ENCODE measurements at regions not wholly inside any gene's neighbourhood (a gene's known extent, or its start where the extent isn't known, plus 50 kb on each side); places are given as distances from the start of the nearest gene placed in this dataset.

DNA sequence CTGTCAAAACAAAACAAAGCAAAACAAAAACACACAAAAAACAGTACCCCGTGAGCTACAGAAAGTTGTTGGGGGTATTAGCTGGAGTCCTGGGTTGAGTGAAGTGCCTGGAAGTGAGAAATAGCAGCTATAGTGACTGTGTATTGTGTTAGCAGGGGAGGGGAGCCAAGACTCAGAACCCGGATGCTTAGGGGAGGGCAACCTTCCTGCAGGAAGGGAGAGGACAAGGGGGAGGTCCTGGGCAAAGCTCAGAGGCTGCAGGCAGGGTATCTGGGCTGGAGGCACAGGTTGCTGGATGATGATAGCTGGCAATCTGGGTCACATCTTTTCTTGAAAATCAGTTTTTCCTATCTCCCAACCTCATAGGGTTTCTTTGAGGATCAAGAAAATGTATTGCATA lies 75.8 kb upstream of the PARD3 start:
- TF ChIP-seq CTCF (IDR thresholded peaks at IDR 0.05; ENCODE audit: insufficient read depth, missing control alignments): no peak
- FAIRE-seq (no peak), DNase-seq (ENCODE audit: insufficient read length, low spot score) (no peak)

DNA sequence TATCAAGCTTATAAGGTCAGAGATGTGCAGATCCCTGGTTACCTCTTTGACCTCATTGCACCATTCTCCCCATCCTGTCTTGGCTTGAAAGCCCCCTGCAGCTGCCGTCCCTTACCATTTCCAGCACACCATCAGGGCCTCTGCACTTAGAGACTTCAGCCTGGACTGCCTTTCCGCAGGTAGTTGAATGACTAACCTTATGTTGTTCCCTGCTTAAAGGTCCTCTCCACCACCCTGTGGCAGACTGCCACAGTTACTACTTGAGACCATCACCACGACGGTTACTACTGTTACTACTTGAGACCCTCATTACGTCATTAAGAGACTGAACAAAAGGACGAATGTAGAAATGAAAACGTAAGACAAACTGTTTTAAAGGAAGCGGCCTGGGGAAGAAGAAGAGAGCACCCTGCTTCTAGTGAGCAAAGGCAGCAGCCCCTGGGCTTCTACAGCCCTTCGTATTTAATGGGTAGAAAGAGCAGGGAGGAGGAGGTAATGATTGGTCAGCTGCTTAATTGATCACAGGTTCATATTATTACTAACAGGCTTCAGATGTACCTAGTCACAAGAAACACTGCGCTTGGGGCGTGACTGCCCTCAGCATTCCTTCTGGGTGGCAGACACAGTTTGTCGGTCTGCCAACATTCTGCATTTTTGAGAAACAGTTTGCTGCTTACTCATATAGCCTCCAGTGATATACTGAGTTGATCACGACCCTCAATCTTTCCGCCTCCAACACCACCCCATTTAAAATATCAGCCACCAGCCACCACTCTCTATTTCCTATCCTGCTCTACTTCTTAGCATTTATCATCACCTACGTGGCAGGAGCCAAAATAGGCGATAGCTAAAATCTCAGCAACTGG lies 74.1 kb upstream of the PARD3 start:
- no peak for TF ChIP-seq CTCF (IDR thresholded peaks at IDR 0.05; ENCODE audit: insufficient read depth, missing control alignments)
- no peak for DNase-seq (ENCODE audit: insufficient read length, low spot score)
- FAIRE-seq: no peak

- DNase-seq (ENCODE audit: insufficient read length, low spot score) (no peak), FAIRE-seq (no peak)
- no peak for TF ChIP-seq CTCF (IDR thresholded peaks at IDR 0.05; ENCODE audit: insufficient read depth, missing control alignments)
These were observed 72.0 kb upstream of the PARD3 start for GRCh38 chr10:34886906-34887642.

GRCh38 chr10:34885898-34886297 lies 70.8 kb upstream of the PARD3 start:
- TF ChIP-seq CTCF (IDR thresholded peaks at IDR 0.05; ENCODE audit: insufficient read depth, missing control alignments): no peak
- no peak for FAIRE-seq
- DNase-seq (ENCODE audit: insufficient read length, low spot score): no peak

- DNase-seq (ENCODE audit: insufficient read length, low spot score): no peak
- TF ChIP-seq CTCF (IDR thresholded peaks at IDR 0.05; ENCODE audit: insufficient read depth, missing control alignments): no peak
- no peak for FAIRE-seq
These were observed 69.9 kb upstream of the PARD3 start for GRCh38 chr10:34885011-34885410.

DNA sequence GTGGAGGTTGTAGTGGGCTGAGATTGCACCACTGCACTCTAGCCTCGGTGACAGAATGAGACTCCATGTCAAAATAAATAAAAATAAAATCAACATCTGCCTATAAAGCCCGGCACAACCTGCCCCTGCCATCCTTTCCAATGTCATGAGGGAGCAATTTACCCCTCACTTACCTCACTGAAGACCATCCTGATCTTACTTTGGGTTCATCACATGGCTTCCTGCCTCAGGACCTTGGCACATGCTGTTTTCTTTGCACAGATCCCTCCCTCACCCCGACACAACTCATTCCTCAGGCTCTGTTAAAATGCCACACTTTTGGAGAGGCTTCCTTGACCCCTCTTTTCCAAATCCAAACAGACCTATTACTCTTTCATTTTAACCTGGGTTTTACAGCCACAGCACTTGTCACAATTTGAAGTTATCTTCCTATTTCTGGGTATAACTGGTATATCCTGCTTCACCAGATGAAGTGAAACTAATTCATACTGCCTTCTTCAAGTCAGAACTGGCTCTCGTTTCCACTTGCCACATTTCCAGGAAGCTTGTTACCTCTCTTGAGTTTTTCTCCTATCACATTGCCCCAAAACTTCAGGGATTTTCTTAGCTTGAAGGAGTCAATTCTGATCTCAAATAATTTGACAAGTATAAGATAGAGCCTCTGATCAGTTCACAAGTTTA lies 69.3 kb upstream of the PARD3 start:
- TF ChIP-seq CTCF (IDR thresholded peaks at IDR 0.05; ENCODE audit: insufficient read depth, missing control alignments): no peak
- no peak for FAIRE-seq
- DNase-seq (ENCODE audit: insufficient read length, low spot score): no peak

All from D721Med (cell line).